ENCODE measurements at regions not wholly inside any gene's neighbourhood (a gene's known extent, or its start where the extent isn't known, plus 50 kb on each side); places are given as distances from the start of the nearest gene placed in this dataset.
"Not testable (repeated sequence)": the region's sequence is repeated elsewhere in the genome, so short reads cannot be mapped to it uniquely, and the experiment has no call there.

GRCh38 chr12:38101753-38102152, 214.8 kb upstream of the ALG10B start:
- no peak for FAIRE-seq
- no peak for DNase-seq (ENCODE audit: insufficient read length, low spot score)
- no peak for TF ChIP-seq CTCF (IDR thresholded peaks at IDR 0.05; ENCODE audit: insufficient read depth, missing control alignments)

GRCh38 chr12:38102197-38102596, 214.4 kb upstream of the ALG10B start:
- no peak for DNase-seq (ENCODE audit: insufficient read length, low spot score)
- no peak for FAIRE-seq
- TF ChIP-seq CTCF (IDR thresholded peaks at IDR 0.05; ENCODE audit: insufficient read depth, missing control alignments), result no peak

DNA sequence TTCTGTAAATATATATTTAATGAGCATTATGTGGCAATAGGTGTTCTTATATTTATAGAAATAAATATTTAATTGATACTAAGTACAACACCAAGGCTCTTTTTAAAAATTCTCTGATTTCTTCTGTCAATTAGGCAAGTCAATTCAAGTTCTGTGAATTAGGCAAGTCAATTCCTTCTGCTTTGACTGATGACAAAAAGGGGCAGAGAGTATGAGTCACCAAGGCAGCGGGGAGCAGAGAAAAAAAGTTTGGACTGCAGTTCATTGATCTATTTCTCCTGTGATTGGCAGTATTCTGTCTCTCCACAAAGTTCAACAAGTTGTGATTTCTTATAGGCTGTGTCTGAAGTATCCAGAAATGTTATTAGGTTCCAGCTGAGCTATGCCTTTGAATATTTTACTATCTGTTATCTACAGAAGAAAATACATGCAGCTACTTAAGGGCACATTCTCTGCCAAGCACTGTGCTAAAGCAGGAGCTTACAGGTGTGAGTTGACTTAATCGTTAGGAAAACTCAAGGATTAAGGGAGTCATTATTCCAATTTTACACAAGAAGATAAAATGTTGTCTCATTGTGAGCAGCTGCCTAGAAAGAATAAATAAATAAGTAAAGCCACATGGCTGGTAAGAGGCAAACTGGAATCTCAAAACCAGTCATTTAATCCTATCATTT, 206.4 kb upstream of the ALG10B start:
- FAIRE-seq, result no peak
- no peak for TF ChIP-seq CTCF (IDR thresholded peaks at IDR 0.05; ENCODE audit: insufficient read depth, missing control alignments)
- no peak for DNase-seq (ENCODE audit: insufficient read length, low spot score)

DNA sequence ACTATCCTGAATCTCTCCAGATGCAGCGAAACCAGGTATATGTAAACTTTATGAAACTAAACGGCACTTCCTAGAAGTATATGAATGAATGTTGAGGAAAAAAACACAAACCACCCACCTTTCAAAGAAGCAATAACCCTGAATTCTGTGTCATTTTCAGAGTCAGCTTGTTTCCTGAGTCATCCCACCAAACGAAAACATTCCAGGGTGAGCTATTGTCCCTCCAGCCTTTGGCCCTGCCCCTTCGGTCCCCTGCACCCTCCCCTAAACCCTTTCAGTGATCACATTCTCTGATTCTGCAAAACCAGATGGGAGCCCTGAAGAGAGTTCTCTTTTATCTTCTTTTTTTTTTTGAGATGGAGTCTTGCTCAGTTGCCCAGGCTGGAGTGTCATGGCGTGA, 202.6 kb upstream of the ALG10B start:
- no peak for DNase-seq (ENCODE audit: insufficient read length, low spot score)
- no peak for TF ChIP-seq CTCF (IDR thresholded peaks at IDR 0.05; ENCODE audit: insufficient read depth, missing control alignments)
- no peak for FAIRE-seq

- FAIRE-seq (no peak), DNase-seq (ENCODE audit: insufficient read length, low spot score) (no peak)
- TF ChIP-seq CTCF (IDR thresholded peaks at IDR 0.05; ENCODE audit: insufficient read depth, missing control alignments), result no peak
Observed at GRCh38 chr12:38116968-38117367, 199.6 kb upstream of the ALG10B start.

GRCh38 chr12:38118632-38119031, 197.9 kb upstream of the ALG10B start:
- DNase-seq (ENCODE audit: insufficient read length, low spot score) (no peak), FAIRE-seq (no peak)
- no peak for TF ChIP-seq CTCF (IDR thresholded peaks at IDR 0.05; ENCODE audit: insufficient read depth, missing control alignments)

DNA sequence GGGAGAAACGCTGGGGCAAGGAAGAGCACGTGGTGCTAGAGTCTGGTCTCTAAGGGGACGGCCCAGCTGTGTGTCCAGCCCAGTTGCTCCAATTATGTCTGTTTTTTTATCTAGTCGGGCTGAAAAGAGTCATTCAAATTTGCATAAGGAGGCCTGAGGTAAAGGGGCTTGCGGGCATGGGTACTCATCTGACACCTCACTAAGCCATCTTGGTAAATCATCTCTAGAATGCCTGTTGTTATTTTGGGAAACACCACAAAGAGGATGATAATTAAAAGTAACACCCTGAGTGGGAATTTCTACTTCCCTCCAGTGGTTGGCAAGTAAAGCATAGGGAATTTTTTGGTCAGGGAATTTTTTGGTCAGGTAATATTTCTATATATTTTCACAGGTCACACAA, 196.1 kb upstream of the ALG10B start:
- no peak for TF ChIP-seq CTCF (IDR thresholded peaks at IDR 0.05; ENCODE audit: insufficient read depth, missing control alignments)
- no peak for DNase-seq (ENCODE audit: insufficient read length, low spot score)
- FAIRE-seq, result no peak

DNA sequence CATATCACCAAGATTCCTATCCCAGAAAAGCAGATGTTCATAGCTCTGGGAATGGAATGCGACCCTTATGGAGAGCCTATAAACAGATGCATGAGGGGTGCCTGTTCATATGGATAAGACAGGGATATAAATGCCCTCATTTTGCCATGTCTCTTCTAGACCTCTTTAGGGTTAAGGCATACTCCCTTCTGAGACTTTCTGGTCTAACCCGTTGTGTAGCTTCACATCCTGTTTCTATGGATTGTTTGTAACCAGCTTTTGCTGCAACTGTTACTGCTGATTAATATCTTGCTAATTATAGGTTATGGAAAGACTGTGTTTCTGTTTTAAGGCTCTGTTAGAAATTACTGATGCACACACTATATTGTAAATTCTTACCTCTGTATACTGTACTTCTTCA, 193.5 kb upstream of the ALG10B start:
- FAIRE-seq; DNase-seq (ENCODE audit: insufficient read length, low spot score): not testable (repeated sequence)

All from D721Med (cell line).